ENCODE measurements at regions not wholly inside any gene's neighbourhood (a gene's known extent, or its start where the extent isn't known, plus 50 kb on each side); places are given as distances from the start of the nearest gene placed in this dataset.

DNA sequence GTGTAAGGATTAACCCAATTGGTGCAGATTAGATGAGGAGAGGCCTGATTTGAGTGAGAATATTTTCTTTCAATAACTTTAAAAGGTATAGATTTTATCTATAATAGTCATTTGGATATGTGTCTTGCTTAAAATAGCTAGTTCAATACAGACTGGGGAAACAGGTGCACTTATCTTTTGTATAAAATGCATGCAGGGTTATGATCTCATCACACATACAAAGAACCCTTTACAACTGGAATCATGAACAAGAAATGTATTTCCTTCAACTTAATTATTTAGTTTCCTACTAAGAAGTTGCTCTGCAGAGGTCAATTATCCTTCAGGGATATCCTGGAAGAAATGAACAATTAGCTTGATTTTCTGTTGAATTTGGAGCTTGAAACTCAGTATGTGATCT lies 259.6 kb downstream of the PTBP2 start:
- no peaks in the 10 kb centered on the region for H3K36me3 ChIP-seq (ENCODE audit: control insufficient read depth in 4 of 4, insufficient read depth in 4 of 4, low read length in 4 of 4)
- TF ChIP-seq, protein P1, sequence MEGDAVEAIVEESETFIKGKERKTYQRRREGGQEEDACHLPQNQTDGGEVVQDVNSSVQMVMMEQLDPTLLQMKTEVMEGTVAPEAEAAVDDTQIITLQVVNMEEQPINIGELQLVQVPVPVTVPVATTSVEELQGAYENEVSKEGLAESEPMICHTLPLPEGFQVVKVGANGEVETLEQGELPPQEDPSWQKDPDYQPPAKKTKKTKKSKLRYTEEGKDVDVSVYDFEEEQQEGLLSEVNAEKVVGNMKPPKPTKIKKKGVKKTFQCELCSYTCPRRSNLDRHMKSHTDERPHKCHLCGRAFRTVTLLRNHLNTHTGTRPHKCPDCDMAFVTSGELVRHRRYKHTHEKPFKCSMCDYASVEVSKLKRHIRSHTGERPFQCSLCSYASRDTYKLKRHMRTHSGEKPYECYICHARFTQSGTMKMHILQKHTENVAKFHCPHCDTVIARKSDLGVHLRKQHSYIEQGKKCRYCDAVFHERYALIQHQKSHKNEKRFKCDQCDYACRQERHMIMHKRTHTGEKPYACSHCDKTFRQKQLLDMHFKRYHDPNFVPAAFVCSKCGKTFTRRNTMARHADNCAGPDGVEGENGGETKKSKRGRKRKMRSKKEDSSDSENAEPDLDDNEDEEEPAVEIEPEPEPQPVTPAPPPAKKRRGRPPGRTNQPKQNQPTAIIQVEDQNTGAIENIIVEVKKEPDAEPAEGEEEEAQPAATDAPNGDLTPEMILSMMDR (IDR thresholded peaks at IDR 0.05; ENCODE audit: control extremely low read depth, extremely low read depth) = no peak
- H3K27me3 ChIP-seq (ENCODE audit: control insufficient read depth in 3 of 3, insufficient read depth in 3 of 3, low read length in 2 of 3) = no peaks in the 10 kb centered on the region
- ATAC-seq (ENCODE audit: insufficient read depth, low FRiP score) (no peak), DNase-seq (no peak)
- H3K27ac ChIP-seq (ENCODE audit: low read depth in 1 of 2, low read length in 1 of 2) = no peak overlapping the region
- no peak overlapping the region for H3K4me3 ChIP-seq
- no peaks in the 10 kb centered on the region for H3K9me3 ChIP-seq (ENCODE audit: control insufficient read depth in 4 of 4, insufficient read depth in 3 of 4, low read length in 3 of 4)
- peaks cover 0 to 25% (median 0%) of the 10 kb centered on the region in 5 donors for H3K4me1 ChIP-seq (ENCODE audit: control insufficient read depth in 5 of 5, insufficient read depth in 5 of 5, low read length in 5 of 5)
- H3K9ac ChIP-seq (ENCODE audit: insufficient read depth in 1 of 2, low read length in 2 of 2) = no peak overlapping the region

- H3K27ac ChIP-seq (ENCODE audit: low read depth in 1 of 2, low read length in 1 of 2) = no peak overlapping the region
- no peak for ATAC-seq (ENCODE audit: insufficient read depth, low FRiP score)
- no peaks in the 10 kb centered on the region for H3K9me3 ChIP-seq (ENCODE audit: control insufficient read depth in 4 of 4, insufficient read depth in 3 of 4, low read length in 3 of 4)
- WGBS, 2 donors = 89 to 93% methylated on average over 3 of the region's 3 CpGs
- H3K9ac ChIP-seq (ENCODE audit: insufficient read depth in 1 of 2, low read length in 2 of 2) = no peak overlapping the region
- no peaks in the 10 kb centered on the region for H3K27me3 ChIP-seq (ENCODE audit: control insufficient read depth in 3 of 3, insufficient read depth in 3 of 3, low read length in 2 of 3)
- no peaks in the 10 kb centered on the region for H3K36me3 ChIP-seq (ENCODE audit: control insufficient read depth in 4 of 4, insufficient read depth in 4 of 4, low read length in 4 of 4)
- TF ChIP-seq, protein P1 (IDR thresholded peaks at IDR 0.05; ENCODE audit: control extremely low read depth, extremely low read depth) = no peak
- H3K4me1 ChIP-seq (ENCODE audit: control insufficient read depth in 5 of 5, insufficient read depth in 5 of 5, low read length in 5 of 5) = peaks cover 0 to 25% (median 0%) of the 10 kb centered on the region in 5 donors
- no peak for DNase-seq
- H3K4me3 ChIP-seq = no peak overlapping the region
Observed at GRCh38 chr1:96982118-96982517, 260.5 kb downstream of the PTBP2 start.

- no peaks in the 10 kb centered on the region for H3K9me3 ChIP-seq (ENCODE audit: control insufficient read depth in 4 of 4, insufficient read depth in 3 of 4, low read length in 3 of 4)
- no peaks in the 10 kb centered on the region for H3K36me3 ChIP-seq (ENCODE audit: control insufficient read depth in 4 of 4, insufficient read depth in 4 of 4, low read length in 4 of 4)
- DNase-seq (no peak), ATAC-seq (ENCODE audit: insufficient read depth, low FRiP score) (no peak)
- no peaks in the 10 kb centered on the region for H3K27me3 ChIP-seq (ENCODE audit: control insufficient read depth in 3 of 3, insufficient read depth in 3 of 3, low read length in 2 of 3)
- no peak overlapping the region for H3K27ac ChIP-seq (ENCODE audit: low read depth in 1 of 2, low read length in 1 of 2)
- no peak overlapping the region for H3K4me3 ChIP-seq
- TF ChIP-seq, protein P1 (IDR thresholded peaks at IDR 0.05; ENCODE audit: control extremely low read depth, extremely low read depth) = no peak
- no peak overlapping the region for H3K9ac ChIP-seq (ENCODE audit: insufficient read depth in 1 of 2, low read length in 2 of 2)
- 86% methylated on average over 8 of the region's 8 CpGs for WGBS, 2 donors
- peaks cover 0 to 24% (median 0%) of the 10 kb centered on the region in 5 donors for H3K4me1 ChIP-seq (ENCODE audit: control insufficient read depth in 5 of 5, insufficient read depth in 5 of 5, low read length in 5 of 5)
Observed at GRCh38 chr1:96983866-96984265, 262.3 kb downstream of the PTBP2 start.

- TF ChIP-seq, protein P1 (IDR thresholded peaks at IDR 0.05; ENCODE audit: control extremely low read depth, extremely low read depth) = no peak
- 91 to 92% methylated on average over 5 of the region's 5 CpGs for WGBS, 2 donors
- Histone ChIP-seq H3K9ac (ENCODE audit: insufficient read depth in 1 of 2, low read length in 2 of 2) (no peak overlapping the region), H3K4me3 (no peak overlapping the region), H3K9me3 (ENCODE audit: control insufficient read depth in 4 of 4, insufficient read depth in 3 of 4, low read length in 3 of 4) (peaks cover 0 to 3% (median 0%) of the 10 kb centered on the region in 4 donors), H3K27ac (ENCODE audit: low read depth in 1 of 2, low read length in 1 of 2) (no peak overlapping the region), H3K36me3 (ENCODE audit: control insufficient read depth in 4 of 4, insufficient read depth in 4 of 4, low read length in 4 of 4) (no peaks in the 10 kb centered on the region), H3K27me3 (ENCODE audit: control insufficient read depth in 3 of 3, insufficient read depth in 3 of 3, low read length in 2 of 3) (no peaks in the 10 kb centered on the region), H3K4me1 (ENCODE audit: control insufficient read depth in 5 of 5, insufficient read depth in 5 of 5, low read length in 5 of 5) (no peaks in the 10 kb centered on the region)
- DNase-seq (no peak), ATAC-seq (ENCODE audit: insufficient read depth, low FRiP score) (no peak)
Observed at GRCh38 chr1:96987186-96987703, 265.7 kb downstream of the PTBP2 start.

Measured in lung (tissue), 11 donors.